LNCaP clone FGC (cell line): ENCODE measurements at regions not wholly inside any gene's neighbourhood (a gene's known extent, or its start where the extent isn't known, plus 50 kb on each side); places are given as distances from the start of the nearest gene placed in this dataset.

Experiments
- DNase-seq: peaks from one replicate; pipeline ENCODE4 v3.0.0-alpha.2; 2011; ENCODE audit warnings: low read depth
- H3K4me3 ChIP-seq: 2 replicates; pipeline ENCODE4 v1.5.1; 2011; ENCODE audit warnings: mild to moderate bottlenecking, low read depth, low read length, control low read depth
- TF ChIP-seq, protein P1 (sequence below): IDR thresholded peaks from 2 replicates; pipeline ENCODE4 v1.5.1; 2012; ENCODE audit warnings: mild to moderate bottlenecking; ENCODE audit not compliant: control insufficient read depth, insufficient read depth; ENCODE audit errors: extremely low read depth

- TF ChIP-seq, protein P1, sequence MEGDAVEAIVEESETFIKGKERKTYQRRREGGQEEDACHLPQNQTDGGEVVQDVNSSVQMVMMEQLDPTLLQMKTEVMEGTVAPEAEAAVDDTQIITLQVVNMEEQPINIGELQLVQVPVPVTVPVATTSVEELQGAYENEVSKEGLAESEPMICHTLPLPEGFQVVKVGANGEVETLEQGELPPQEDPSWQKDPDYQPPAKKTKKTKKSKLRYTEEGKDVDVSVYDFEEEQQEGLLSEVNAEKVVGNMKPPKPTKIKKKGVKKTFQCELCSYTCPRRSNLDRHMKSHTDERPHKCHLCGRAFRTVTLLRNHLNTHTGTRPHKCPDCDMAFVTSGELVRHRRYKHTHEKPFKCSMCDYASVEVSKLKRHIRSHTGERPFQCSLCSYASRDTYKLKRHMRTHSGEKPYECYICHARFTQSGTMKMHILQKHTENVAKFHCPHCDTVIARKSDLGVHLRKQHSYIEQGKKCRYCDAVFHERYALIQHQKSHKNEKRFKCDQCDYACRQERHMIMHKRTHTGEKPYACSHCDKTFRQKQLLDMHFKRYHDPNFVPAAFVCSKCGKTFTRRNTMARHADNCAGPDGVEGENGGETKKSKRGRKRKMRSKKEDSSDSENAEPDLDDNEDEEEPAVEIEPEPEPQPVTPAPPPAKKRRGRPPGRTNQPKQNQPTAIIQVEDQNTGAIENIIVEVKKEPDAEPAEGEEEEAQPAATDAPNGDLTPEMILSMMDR: no peak
- DNase-seq: no peak
- no peak overlapping the region for H3K4me3 ChIP-seq
Measured at GRCh38 chr3:62954580-62954979, 79.4 kb upstream of the CADPS start.

- DNase-seq: no peak
- no peak overlapping the region for H3K4me3 ChIP-seq
- TF ChIP-seq, protein P1: no peak
Measured at GRCh38 chr3:62955126-62955525, 79.9 kb upstream of the CADPS start.

- no peak for DNase-seq
- TF ChIP-seq, protein P1: no peak
- H3K4me3 ChIP-seq: no peak overlapping the region
Measured at GRCh38 chr3:62956411-62956810, 81.2 kb upstream of the CADPS start.

- no peak overlapping the region for H3K4me3 ChIP-seq
- no peak for DNase-seq
- TF ChIP-seq, protein P1: no peak
Measured at GRCh38 chr3:62961874-62962556, 86.8 kb upstream of the CADPS start.

DNA sequence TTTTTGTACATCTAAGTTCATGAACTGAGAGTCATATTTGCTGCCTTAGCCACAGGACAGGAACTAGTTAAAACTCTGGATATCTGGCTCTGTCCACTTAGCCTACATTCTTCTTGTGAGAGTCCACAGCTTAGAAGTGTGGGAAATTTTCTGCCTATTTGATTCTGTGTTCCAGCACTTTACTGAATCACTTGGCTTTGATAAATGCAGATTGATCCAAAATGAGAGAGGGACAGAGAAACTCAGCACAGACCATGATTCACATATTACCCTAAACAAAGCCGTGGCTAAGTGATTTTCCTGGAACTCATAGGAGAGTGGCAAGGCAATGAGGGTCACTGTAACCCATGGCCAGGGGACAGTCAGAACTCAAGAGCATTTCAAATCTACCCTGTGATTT is 87.5 kb upstream of the CADPS start:
- TF ChIP-seq, protein P1: no peak
- no peak for DNase-seq
- H3K4me3 ChIP-seq: no peak overlapping the region

DNA sequence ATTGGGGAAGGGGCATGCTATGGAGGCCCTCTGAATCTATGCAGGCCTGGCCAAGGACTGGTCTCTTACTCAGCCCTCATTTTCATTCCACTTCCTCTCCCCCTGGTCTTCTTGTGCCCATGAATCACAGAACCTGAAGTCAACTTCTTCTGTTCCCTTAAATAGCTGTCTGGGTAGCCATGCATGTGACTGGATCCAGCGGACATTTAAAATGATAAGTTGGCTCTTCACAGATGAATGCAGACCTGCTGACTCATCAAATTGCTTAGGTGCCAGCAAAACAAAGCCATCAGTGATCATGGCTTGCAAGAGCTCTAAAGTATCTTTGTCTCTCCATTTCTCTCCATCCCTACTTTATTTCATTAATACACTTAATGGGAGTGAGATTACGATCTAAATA is 90.1 kb upstream of the CADPS start:
- TF ChIP-seq, protein P1: no peak
- no peak for DNase-seq
- H3K4me3 ChIP-seq: no peak overlapping the region

- TF ChIP-seq, protein P1: no peak
- H3K4me3 ChIP-seq: no peak overlapping the region
- DNase-seq: no peak
Measured at GRCh38 chr3:62968128-62968527, 92.9 kb upstream of the CADPS start.
